ENCODE measurements at regions not wholly inside any gene's neighbourhood (a gene's known extent, or its start where the extent isn't known, plus 50 kb on each side); places are given as distances from the start of the nearest gene placed in this dataset.

- TF ChIP-seq CTCF (conservative IDR thresholded peaks at IDR 0.05) (no peak), EZH2 (IDR thresholded peaks at IDR 0.05; ENCODE audit: low read depth) (no peak)
Measured at GRCh38 chr20:48411245-48411644, 416.6 kb downstream of the PREX1 start.
